Left renal cortex interstitium (tissue), 4 donors: ENCODE measurements at regions not wholly inside any gene's neighbourhood (a gene's known extent, or its start where the extent isn't known, plus 50 kb on each side); places are given as distances from the start of the nearest gene placed in this dataset.

ENCODE experiments used
- DNase-seq, 4 donors: peaks; one replicate each; pipeline ENCODE4 v3.0.0-alpha.2; 2013; ENCODE audit warnings: low read depth in 4 of 4, low spot score in 2 of 4, missing footprints in 1 of 4

- no peak for DNase-seq
These were observed 112.8 kb downstream of the LINC00237 start for GRCh38 chr20:20993372-20993771.

GRCh38 chr20:20992686-20993360 is 113.3 kb downstream of the LINC00237 start:
- DNase-seq = no peak

- no peak for DNase-seq
These were observed 113.9 kb downstream of the LINC00237 start for GRCh38 chr20:20992277-20992676.

- no peak for DNase-seq
These were observed 117.1 kb downstream of the LINC00237 start for GRCh38 chr20:20989081-20989480.

GRCh38 chr20:20979934-20980333 is 126.2 kb downstream of the LINC00237 start:
- no peak for DNase-seq

DNA sequence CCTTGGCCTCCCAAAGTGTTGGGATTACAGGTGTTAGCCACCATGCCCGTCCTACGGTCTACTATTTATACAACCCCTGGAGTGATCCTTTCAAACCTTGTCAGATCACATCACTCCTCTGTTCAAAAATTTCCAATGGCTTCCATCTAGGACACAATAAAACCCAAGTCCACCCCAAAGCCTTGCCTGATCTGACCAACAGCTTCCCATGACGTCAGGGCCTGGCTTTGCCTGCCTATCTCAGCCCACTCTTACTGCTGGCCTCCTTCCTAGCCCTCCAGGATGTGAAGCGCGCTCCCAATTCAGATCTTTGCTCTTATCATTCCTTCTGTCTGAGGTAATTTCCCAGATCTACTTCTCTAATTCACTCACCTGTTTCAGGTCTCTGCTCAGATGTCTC is 128.4 kb downstream of the LINC00237 start:
- no peak for DNase-seq

- no peak for DNase-seq
These were observed 133.7 kb downstream of the LINC00237 start for GRCh38 chr20:20972490-20972889.

DNA sequence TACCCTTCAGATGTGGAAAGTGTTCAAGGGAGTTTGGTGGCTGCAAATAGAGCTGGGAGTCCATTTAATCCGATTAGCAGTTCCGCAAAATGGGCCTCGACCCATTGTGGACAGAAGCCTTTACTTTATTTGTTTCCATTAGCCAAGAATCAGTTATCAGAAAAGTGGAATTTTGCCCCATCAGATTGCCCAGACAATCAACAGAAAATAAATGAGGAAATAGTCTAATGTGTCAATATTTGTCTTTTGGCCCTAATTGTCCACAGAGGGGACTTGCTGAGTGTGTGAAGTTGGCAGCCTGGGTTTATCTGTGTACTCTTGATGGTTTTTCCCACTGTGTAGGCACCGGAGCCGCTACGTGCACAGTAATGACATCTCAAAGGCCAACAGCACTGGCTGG is 134.3 kb downstream of the LINC00237 start:
- no peak for DNase-seq

GRCh38 chr20:20970841-20971240 is 135.3 kb downstream of the LINC00237 start:
- no peak for DNase-seq

DNA sequence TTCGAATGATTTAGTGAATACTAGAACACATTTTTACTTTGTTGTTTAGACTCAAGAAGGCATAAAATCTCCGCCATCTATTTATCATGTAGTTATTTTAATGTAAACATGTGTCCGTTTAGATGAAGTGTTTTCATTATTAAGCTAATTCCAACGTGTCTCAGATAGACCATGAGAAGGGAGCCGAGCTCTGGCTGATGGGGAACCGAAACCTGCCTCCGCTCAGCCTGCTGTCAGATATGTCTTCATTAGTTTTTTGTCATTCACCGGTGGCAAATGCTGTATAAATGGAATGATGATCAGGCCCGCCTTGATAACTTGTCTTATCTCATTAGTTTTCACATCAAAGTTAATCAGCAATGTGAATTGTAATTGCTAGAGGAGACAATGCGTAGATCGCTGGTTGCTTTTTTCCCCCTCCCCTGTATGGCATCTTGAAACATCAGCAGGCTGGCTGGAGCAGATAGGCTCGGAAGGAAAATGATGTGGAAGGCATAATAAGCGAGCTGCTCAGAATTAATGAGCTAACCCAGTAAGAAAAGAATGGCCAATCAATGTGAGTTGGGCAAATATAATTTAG is 136.4 kb downstream of the LINC00237 start:
- DNase-seq = no peak

DNA sequence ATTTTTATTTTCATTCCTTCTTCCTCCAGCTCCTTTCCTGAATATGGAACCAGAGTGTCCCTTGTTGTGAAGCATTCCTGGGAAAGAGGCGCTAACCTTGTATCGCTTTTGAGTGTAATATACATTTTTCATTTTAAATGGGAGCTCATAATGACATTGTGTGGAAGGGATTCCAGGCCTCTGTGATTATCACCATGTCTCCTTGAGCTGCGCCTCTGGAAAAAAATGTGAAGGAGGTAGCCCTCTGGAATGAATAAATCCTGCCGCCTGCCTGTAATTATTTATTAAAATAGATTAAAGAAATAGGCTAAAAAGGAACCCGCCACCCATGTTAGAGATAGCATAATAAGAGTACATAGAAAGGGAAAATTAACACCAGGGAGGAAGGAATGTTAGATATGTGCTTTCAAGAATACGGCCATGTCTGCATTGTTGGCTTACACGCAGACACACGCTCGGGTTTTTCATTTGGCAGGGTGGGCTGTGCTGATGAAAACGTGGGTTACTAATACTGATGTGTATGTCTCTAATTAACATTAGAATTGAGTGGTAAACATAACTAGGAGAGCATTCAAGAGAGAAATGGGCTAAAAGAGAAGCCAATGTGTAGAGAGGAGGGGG is 138.5 kb downstream of the LINC00237 start:
- no peak for DNase-seq

DNA sequence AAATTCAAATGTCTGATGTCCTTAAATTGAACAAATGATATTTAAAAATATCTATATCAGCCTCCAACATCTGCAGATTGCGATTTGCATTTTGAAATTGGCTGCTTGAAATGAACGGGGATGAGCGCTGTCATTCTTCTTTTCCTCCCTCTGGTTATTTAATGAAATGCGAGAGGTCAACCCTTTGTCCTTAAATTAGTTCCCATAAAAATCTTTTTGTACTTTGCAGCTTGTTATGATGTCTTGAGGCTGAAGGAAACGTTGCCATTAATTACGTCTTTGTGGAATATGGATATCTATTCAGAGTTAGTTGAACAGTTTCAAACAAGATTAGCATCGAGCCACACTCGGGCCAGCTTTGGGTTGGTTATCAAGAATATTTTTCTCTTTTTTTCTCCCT is 140.0 kb downstream of the LINC00237 start:
- DNase-seq = no peak

DNA sequence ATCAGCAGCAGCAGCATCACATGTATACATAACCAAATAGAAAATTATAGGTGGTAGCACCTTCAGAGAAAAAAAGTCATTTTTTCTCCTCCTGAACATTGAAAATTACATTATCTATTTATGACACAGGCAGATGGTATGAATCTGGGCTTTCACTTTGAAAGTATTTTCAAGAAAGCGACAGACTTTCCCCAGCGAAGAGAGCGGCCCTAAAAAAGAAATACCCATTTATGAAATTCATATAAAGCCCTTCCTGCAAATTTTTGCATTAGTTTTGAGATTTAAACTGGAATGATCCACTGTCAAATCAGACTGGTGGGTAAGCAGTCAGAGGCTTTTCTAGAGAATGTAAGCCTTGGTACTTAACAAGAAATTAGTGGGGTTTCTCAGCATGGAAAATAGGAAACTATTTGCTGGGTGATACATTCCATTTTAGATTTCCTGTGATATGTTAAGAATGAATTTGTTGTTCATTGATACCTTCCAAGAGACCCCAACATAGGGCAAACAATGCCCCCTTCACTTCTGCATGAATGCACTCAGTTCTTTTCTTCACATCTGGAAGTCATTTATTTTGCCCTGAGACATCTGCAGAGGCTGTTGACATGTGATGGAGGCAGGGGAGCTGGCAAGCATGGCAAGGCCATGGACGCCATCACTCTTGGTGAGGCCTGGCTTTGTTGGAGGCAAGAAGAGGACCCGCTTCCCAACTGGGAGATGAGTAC is 147.0 kb downstream of the LINC00237 start:
- no peak for DNase-seq

DNA sequence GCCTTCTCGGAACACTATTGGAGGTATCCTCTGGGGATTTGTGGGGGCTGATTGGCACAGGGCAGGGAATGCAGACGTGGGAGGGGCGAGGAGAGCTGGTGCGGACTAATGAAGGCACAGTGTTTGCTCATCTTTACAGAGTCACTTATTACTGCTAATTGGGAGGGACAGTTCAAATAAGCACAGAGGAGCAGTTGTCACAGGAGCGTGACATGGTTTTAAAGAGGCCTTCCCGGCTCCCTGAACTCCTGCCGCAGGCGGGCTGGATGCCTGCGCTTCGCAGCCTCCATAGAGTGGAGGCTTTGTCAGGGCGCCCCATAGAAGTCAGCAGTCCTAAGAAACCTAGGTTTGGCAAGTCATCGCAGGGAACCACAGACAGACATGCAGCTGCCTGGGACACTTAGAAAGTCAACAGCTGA is 149.6 kb downstream of the LINC00237 start:
- no peak for DNase-seq

- no peak for DNase-seq
These were observed 150.3 kb downstream of the LINC00237 start for GRCh38 chr20:20955892-20956291.

GRCh38 chr20:20953738-20954618 is 152.2 kb downstream of the LINC00237 start:
- no peak for DNase-seq

- no peak for DNase-seq
These were observed 155.5 kb downstream of the LINC00237 start for GRCh38 chr20:20950620-20951019.

- no peak for DNase-seq
These were observed 159.9 kb downstream of the LINC00237 start for GRCh38 chr20:20946122-20946759.

GRCh38 chr20:20941468-20941889 is 164.7 kb downstream of the LINC00237 start:
- DNase-seq = no peak

GRCh38 chr20:20939006-20939405 is 167.2 kb downstream of the LINC00237 start:
- no peak for DNase-seq
